ENCODE measurements at regions not wholly inside any gene's neighbourhood (a gene's known extent, or its start where the extent isn't known, plus 50 kb on each side); places are given as distances from the start of the nearest gene placed in this dataset.
"Not testable (repeated sequence)": the region's sequence is repeated elsewhere in the genome, so short reads cannot be mapped to it uniquely, and the experiment has no call there.

DNA sequence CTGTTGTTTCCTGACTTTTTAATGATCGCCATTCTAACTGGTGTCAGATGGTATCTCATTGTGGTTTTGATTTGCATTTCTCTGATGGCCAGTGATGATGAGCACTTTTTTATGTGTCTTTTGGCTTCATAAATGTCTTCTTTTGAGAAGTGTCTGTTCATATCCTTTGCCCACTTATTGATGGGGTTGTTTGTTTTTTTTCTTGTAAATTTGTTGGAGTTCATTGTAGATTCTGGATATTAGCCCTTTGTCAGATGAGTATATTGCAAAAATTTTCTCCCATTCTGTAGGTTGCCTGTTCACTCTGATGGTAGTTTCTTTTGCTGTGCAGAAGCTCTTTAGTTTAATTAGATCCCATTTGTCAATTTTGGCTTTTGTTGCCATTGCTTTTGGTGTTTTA is 1378.7 kb downstream of the FSCB start:
- H3K4me3 ChIP-seq; H3K36me3 ChIP-seq (replicated peaks); H3K27me3 ChIP-seq (ENCODE audit: low read depth); DNase-seq (ENCODE audit: low spot score in 2 of 2); H3K9me3 ChIP-seq; H3K4me1 ChIP-seq; in situ Hi-C loops (cut with MboI; ENCODE audit: low sequenced_read_pairs): not testable (repeated sequence)

DNA sequence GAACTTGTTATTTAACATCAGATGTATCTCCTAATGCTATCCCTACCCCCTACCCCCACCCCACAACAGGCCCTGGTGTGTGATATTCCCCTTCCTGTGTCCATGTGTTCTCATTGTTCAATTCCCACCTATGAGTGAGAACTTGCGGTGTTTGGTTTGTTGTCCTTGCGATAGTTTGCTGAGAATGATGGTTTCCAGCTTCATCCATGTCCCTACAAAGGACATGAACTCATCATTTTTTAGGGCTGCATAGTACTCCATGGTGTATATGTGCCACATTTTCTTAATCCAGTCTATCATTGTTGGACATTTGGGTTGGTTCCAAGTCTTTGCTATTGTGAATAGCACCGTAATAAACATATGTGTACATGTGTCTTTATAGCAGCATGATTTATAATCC is 1379.2 kb downstream of the FSCB start:
- H3K4me1 ChIP-seq; H3K27me3 ChIP-seq (ENCODE audit: low read depth); DNase-seq (ENCODE audit: low spot score in 2 of 2); H3K9me3 ChIP-seq; H3K4me3 ChIP-seq; in situ Hi-C loops (cut with MboI; ENCODE audit: low sequenced_read_pairs); H3K36me3 ChIP-seq (replicated peaks): not testable (repeated sequence)

DNA sequence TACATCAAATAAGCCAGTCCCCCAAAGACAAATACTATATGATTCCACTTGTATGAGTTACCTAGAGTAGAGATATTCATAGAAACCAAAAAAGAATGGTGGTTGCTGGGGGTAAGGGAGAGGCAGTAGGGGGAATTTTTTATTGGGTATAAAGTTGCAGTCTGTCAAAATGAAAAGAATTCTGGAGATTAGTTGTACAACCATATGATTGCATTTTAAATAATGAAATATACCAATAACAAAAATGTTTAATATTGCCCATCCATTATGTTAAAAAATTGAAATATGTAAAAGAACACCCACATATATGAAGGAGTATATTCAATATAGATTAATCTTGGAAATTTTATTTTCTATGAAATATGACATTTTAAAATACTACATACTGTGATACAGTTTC is 1383.5 kb downstream of the FSCB start:
- DNase-seq (ENCODE audit: low spot score in 2 of 2), result no peak
- Histone ChIP-seq H3K4me1 (peaks cover 5% of the 10 kb centered on the region; the same call in 1 of the 2 replicates), H3K36me3 (replicated peaks) (no peaks in the 10 kb centered on the region), H3K27me3 (ENCODE audit: low read depth) (no peaks in the 10 kb centered on the region), H3K4me3 (no peak overlapping the region), H3K9me3 (peaks cover 3% of the 10 kb centered on the region; the same call in 1 of the 2 replicates)
- in situ Hi-C loops (cut with MboI; ENCODE audit: low sequenced_read_pairs), result no loop called here

DNA sequence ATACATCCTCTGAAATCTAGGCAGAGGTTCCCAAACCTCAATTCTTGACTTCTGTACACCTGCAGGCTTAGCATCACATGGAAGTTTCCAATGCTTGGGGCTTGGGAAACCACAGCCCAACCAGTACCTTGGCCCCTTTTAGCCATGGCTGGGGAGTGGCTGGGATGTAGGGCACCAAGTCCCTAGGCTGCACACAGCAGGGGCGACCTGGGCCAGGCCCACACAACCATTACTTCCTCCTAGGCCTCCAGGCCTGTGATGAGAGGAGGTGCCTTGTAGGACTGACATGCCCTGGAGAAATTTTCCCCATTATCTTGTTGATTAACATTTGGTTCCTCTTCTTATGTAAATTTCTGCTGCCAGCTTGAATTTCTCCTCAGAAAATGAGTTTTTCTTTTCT is 1387.4 kb downstream of the FSCB start:
- H3K9me3 ChIP-seq, result peaks cover 3% of the 10 kb centered on the region; the same call in 1 of the 2 replicates
- no peak overlapping the region for H3K4me3 ChIP-seq
- DNase-seq (ENCODE audit: low spot score in 2 of 2), result no peak
- in situ Hi-C loops (cut with MboI; ENCODE audit: low sequenced_read_pairs), result no loop called here
- no peaks in the 10 kb centered on the region for H3K36me3 ChIP-seq (replicated peaks)
- H3K4me1 ChIP-seq, result peaks cover 4% of the 10 kb centered on the region; the same call in 1 of the 2 replicates
- H3K27me3 ChIP-seq (ENCODE audit: low read depth), result no peaks in the 10 kb centered on the region

DNA sequence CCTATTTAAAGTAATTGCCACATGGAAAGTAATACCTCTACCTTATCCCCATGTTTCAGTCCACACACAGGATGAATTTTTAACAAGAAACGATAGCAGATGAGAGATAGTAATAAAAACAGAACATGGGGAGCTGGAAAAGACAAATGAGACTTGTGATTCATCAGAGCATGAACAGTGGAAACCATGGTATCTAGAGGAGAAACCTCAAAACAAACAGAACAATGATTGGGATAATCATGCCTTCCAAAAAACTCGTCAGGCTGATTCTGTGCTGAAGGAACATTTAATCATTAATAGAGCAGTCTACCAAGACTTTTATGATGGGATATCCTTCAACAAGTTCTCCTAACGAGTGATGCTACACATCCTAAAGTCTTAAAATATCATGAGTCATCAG is 1390.7 kb downstream of the FSCB start:
- no peaks in the 10 kb centered on the region for H3K36me3 ChIP-seq (replicated peaks)
- H3K4me3 ChIP-seq, result no peak overlapping the region
- H3K9me3 ChIP-seq, result peaks cover 3% of the 10 kb centered on the region; the same call in 1 of the 2 replicates
- H3K4me1 ChIP-seq, result no peaks in the 10 kb centered on the region
- no peaks in the 10 kb centered on the region for H3K27me3 ChIP-seq (ENCODE audit: low read depth)
- no peak for DNase-seq (ENCODE audit: low spot score in 2 of 2)
- in situ Hi-C loops (cut with MboI; ENCODE audit: low sequenced_read_pairs), result no loop called here

DNA sequence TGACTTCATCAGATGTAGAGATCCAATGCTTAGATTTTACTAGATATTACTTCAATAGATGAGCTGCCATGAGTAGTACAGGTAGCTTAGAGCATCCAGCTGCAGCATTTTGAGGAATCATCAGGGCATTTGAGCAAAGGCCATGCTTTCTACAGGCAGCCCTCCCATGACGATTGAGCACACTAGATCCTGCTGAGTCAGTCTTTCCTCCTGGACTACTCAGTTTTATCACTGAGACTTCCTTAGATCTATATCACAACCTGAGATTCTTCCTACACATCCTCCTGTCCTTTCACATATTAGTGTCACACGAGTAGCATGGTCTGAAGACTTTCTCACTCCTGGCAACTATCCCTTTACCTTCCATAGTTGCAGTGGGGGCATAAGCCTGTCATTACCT is 1401.8 kb downstream of the FSCB start:
- Histone ChIP-seq H3K27me3 (ENCODE audit: low read depth) (no peaks in the 10 kb centered on the region), H3K36me3 (replicated peaks) (no peaks in the 10 kb centered on the region), H3K4me3 (no peak overlapping the region), H3K4me1 (no peaks in the 10 kb centered on the region), H3K9me3 (no peaks in the 10 kb centered on the region)
- in situ Hi-C loops (cut with MboI; ENCODE audit: low sequenced_read_pairs), result no loop called here
- no peak for DNase-seq (ENCODE audit: low spot score in 2 of 2)

DNA sequence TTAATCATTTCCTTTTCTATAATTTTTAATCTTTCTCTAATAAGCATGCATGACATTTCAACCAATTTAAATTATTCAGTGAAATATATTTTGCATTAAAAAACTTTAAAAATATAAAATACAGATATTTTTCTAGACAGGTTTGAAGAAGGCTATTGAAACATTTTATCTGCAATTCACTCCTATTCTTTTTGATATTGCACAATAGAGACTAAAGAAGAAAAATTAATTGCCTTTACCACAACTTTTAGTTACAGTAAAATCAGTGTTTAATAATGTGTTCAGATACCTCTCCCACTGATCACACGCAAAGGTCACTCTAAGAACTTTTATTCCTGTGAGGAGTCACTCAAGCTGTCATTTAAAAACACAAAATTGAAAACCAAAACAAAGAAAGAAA is 1416.7 kb downstream of the FSCB start:
- DNase-seq (ENCODE audit: low spot score in 2 of 2), result no peak
- Histone ChIP-seq H3K4me3 (no peak overlapping the region), H3K9me3 (no peaks in the 10 kb centered on the region), H3K4me1 (no peaks in the 10 kb centered on the region), H3K27me3 (ENCODE audit: low read depth) (no peaks in the 10 kb centered on the region), H3K36me3 (replicated peaks) (no peaks in the 10 kb centered on the region)
- in situ Hi-C loops (cut with MboI; ENCODE audit: low sequenced_read_pairs), result no loop called here

DNA sequence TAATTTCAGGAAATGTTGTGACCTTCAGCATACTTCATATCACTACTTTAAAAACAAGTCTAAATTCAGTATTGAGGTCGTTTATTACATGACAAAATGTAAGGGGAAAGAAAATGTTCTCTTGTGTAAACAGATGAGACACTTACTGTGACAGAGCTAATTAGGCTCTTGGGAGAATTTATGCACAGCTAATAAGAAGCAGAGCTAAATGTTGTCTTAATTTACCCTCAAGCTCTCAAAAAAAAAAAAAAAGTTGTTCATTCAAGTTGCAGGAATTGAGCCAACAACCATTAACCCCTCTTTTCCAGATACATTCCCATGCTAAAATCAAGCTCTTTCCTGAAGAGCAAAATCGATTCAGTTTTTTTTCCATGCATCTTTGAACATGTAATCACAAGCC is 1419.4 kb downstream of the FSCB start:
- in situ Hi-C loops (cut with MboI; ENCODE audit: low sequenced_read_pairs), result no loop called here
- H3K4me1 ChIP-seq, result no peaks in the 10 kb centered on the region
- no peaks in the 10 kb centered on the region for H3K9me3 ChIP-seq
- no peaks in the 10 kb centered on the region for H3K27me3 ChIP-seq (ENCODE audit: low read depth)
- no peaks in the 10 kb centered on the region for H3K36me3 ChIP-seq (replicated peaks)
- no peak for DNase-seq (ENCODE audit: low spot score in 2 of 2)
- H3K4me3 ChIP-seq, result no peak overlapping the region

DNA sequence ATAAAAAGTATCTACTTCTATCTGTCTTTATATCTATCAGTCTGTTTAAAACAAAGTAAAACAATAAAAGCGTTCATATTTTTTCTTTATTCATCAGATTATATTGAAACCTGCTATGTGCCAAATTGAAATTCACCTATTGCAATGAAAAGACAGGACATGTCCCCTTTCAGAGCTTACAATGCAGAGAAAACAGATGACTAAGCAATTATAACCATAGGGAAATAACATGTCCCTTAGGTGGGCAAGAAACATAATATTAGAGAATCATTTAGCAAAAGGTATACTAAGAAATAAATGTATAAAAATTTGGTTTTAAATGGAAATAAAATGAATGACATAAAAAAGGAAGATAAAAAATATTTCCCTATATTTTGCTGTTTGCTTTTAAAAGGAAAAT is 1421.3 kb downstream of the FSCB start:
- no peak overlapping the region for H3K4me3 ChIP-seq
- in situ Hi-C loops (cut with MboI; ENCODE audit: low sequenced_read_pairs), result no loop called here

DNA sequence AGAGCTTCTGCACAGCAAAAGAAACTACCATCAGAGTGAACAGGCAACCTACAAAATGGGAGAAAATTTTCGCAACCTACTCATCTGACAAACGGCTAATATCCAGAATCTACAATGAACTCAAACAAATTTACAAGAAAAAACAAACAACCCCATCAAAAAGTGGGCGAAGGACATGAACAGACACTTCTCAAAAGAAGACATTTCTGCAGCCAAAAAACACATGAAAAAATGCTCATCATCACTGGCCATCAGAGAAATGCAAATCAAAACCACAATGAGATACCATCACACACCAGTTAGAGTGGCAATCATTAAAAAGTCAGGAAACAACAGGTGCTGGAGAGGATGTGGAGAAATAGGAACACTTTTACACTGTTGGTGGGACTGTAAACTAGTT is 1439.7 kb downstream of the FSCB start:
- H3K36me3 ChIP-seq (replicated peaks); H3K27me3 ChIP-seq (ENCODE audit: low read depth); DNase-seq (ENCODE audit: low spot score in 2 of 2); H3K4me1 ChIP-seq; in situ Hi-C loops (cut with MboI; ENCODE audit: low sequenced_read_pairs); H3K9me3 ChIP-seq; H3K4me3 ChIP-seq: not testable (repeated sequence)

More for the DNA sequence above, 1421.3 kb downstream of the FSCB start:
- H3K4me1 ChIP-seq, result no peaks in the 10 kb centered on the region
- H3K27me3 ChIP-seq (ENCODE audit: low read depth), result no peaks in the 10 kb centered on the region
- no peaks in the 10 kb centered on the region for H3K36me3 ChIP-seq (replicated peaks)
- no peak for DNase-seq (ENCODE audit: low spot score in 2 of 2)
- H3K9me3 ChIP-seq, result no peaks in the 10 kb centered on the region

DNA sequence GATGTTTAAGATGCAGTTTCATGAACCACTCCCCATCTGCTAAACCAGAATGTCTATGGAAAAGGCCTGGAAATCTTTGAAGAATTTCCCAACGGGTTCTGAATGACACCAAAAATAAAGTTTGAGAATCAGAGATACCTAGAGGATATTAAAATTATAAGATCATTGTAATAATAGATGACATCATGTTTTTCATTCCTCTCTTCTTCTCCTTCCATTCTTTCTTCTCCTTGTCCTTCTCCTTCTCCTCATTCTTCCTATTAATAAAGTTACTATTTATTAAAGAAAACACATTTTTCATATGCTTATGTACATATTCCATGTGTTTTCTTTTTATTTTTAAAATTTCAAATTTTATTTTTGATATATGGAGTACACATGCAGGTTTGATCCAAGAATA is 1449.4 kb downstream of the LRFN5 start:
- Histone ChIP-seq H3K4me3 (no peak overlapping the region), H3K27me3 (ENCODE audit: low read depth) (no peaks in the 10 kb centered on the region), H3K36me3 (replicated peaks) (no peaks in the 10 kb centered on the region), H3K4me1 (no peaks in the 10 kb centered on the region), H3K9me3 (no peaks in the 10 kb centered on the region)
- DNase-seq (ENCODE audit: low spot score in 2 of 2), result no peak
- in situ Hi-C loops (cut with MboI; ENCODE audit: low sequenced_read_pairs), result no loop called here

DNA sequence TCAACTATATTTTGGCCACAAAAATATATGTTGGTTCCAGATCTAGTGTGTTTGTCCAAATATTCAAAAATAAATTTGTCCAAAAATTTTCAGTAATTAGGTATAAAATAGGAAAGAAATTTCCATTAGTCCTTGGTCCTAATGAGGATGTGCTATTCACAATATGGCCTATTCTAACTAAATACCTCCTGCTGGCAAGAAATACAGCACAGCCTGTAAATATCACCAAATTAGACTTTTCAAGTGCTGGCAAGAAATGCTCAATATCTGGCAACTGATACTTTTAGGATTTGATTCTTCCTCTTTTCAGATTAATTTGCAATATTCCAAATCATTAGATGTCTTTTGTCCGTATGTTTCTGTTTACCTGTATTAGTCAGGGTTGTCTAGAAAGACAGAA is 1446.2 kb downstream of the LRFN5 start:
- Histone ChIP-seq H3K9me3 (no peaks in the 10 kb centered on the region), H3K36me3 (replicated peaks) (no peaks in the 10 kb centered on the region), H3K4me3 (no peak overlapping the region), H3K27me3 (ENCODE audit: low read depth) (no peaks in the 10 kb centered on the region), H3K4me1 (no peaks in the 10 kb centered on the region)
- in situ Hi-C loops (cut with MboI; ENCODE audit: low sequenced_read_pairs), result no loop called here
- DNase-seq (ENCODE audit: low spot score in 2 of 2), result no peak

DNA sequence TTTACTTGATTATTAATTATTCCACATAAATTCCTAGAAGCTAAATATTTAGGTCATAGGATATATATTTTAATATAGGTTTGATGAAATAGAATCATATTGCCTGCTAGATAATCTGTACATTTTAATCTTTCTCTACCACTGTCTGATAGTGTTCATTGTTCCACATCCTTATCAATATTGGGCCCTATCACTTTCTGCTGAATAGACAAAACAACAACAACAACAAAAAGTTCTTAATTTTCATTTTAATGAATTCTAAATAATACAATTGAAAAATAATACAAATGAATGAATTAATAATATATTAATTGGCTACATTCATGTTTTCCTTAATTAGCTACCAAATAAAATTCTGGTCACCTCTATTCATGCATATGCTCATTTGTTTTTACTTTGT is 1437.2 kb downstream of the LRFN5 start:
- Histone ChIP-seq H3K4me1 (no peaks in the 10 kb centered on the region), H3K4me3 (no peak overlapping the region), H3K9me3 (no peaks in the 10 kb centered on the region), H3K27me3 (ENCODE audit: low read depth) (no peaks in the 10 kb centered on the region), H3K36me3 (replicated peaks) (no peaks in the 10 kb centered on the region)
- in situ Hi-C loops (cut with MboI; ENCODE audit: low sequenced_read_pairs), result no loop called here
- DNase-seq (ENCODE audit: low spot score in 2 of 2), result no peak

DNA sequence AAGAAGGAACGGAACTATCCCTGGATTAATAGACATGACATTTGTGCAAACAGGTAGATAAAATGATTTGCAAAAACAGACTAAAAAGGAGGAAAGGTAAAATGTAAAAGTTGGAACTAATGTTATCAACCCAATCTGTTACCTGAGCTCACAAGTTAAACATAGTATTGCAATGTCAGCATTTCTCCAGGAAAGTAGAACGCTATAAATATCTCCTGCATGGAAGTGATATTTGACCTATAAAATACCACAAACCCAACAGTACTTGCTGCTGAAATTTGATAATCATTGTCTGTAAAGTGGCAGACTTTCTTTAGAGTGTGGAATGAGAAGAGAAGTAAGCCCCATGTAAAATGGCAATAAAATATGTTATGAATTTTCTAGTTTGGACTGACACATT is 1435.7 kb downstream of the LRFN5 start:
- H3K4me1 ChIP-seq, result no peaks in the 10 kb centered on the region
- no peak for DNase-seq (ENCODE audit: low spot score in 2 of 2)
- no peak overlapping the region for H3K4me3 ChIP-seq
- no peaks in the 10 kb centered on the region for H3K27me3 ChIP-seq (ENCODE audit: low read depth)
- no peaks in the 10 kb centered on the region for H3K9me3 ChIP-seq
- in situ Hi-C loops (cut with MboI; ENCODE audit: low sequenced_read_pairs), result no loop called here
- H3K36me3 ChIP-seq (replicated peaks), result no peaks in the 10 kb centered on the region

DNA sequence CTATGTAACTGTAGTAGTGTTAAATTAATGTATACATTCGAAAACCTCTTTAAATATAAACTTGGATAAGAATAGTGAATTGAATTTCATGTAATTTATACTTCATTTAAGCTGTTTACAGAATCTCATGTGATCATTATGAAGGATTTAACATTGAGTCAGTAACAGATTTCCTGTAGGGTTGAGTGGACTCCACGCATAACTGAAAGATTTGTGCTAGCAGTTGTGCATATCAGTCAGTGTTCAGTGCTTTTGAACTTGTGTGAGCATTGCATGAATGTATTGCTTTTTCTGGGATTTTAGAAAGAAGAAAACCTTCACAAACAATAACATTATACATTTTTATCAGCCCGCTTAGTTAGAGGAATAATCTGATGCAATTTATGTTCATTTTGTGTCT is 1435.3 kb downstream of the LRFN5 start:
- Histone ChIP-seq H3K27me3 (ENCODE audit: low read depth) (no peaks in the 10 kb centered on the region), H3K4me1 (no peaks in the 10 kb centered on the region), H3K9me3 (no peaks in the 10 kb centered on the region), H3K36me3 (replicated peaks) (no peaks in the 10 kb centered on the region), H3K4me3 (no peak overlapping the region)
- in situ Hi-C loops (cut with MboI; ENCODE audit: low sequenced_read_pairs), result no loop called here
- DNase-seq (ENCODE audit: low spot score in 2 of 2), result no peak

All from HAP-1 (cell line).